Endothelial cell of umbilical vein (primary cell): ENCODE measurements at regions not wholly inside any gene's neighbourhood (a gene's known extent, or its start where the extent isn't known, plus 50 kb on each side); places are given as distances from the start of the nearest gene placed in this dataset.

Experiments used
- BruUV-seq: library from RNA; stranded (reverse); fragments of 400-500 nt; replicated peaks from 2 replicates; lab custom pipeline; 2021; lab: Mats Ljungman, UMichigan
- CTCF ChIA-PET: fragments of 300-600, 350-600 bp; sonication (Branson Sonifier 250); formaldehyde crosslinking; loops from one replicate; lab custom pipeline; 2021; ENCODE audit warnings: antibody characterized with exemption, inconsistent platforms; lab: Charles Lee
- POLR2A ChIA-PET: fragments of 300-600, 350-600 bp; sonication (Branson Sonifier 250); formaldehyde crosslinking; loops from one replicate; lab custom pipeline; 2021; ENCODE audit warnings: antibody characterized with exemption, inconsistent platforms; lab: Charles Lee
- DNase-seq: peaks from one replicate; pipeline ENCODE4 v3.0.0-alpha.2; 2011; ENCODE audit warnings: low read depth, low spot score
- FAIRE-seq: peaks from 2 replicates; lab custom pipeline; 2011; peaks lifted over from hg19 to GRCh38; lab: Jason Lieb, UNC
- H2AFZ ChIP-seq: 2 replicates; pipeline ENCODE4 v1.6.0; 2012; ENCODE audit warnings: low read depth, low read length, control low read depth, inconsistent platforms
- H3K27ac ChIP-seq: 2 replicates; pipeline ENCODE4 v1.5.1; 2011; ENCODE audit warnings: low read depth, mild to moderate bottlenecking, control low read depth, low read length, moderate library complexity; ENCODE audit not compliant: insufficient read depth
- H3K27me3 ChIP-seq, 2 experiments: 2 replicates each; pipeline versions ENCODE4 v1.6.0 to v1.6.1; 2011; ENCODE audit warnings: low read length in 2 of 2, mixed read lengths in 1 of 2; ENCODE audit not compliant: control insufficient read depth in 2 of 2, insufficient read depth in 2 of 2
- H3K36me3 ChIP-seq, 2 experiments: 2 replicates in 1 of 2; 3 replicates in 1 of 2; pipeline ENCODE4 v1.5.1; 2011; ENCODE audit warnings: low read length in 2 of 2, mild to moderate bottlenecking in 1 of 2, moderate library complexity in 1 of 2; ENCODE audit not compliant: control insufficient read depth in 2 of 2, insufficient read depth in 2 of 2; ENCODE audit errors: extremely low read depth in 1 of 2
- H3K4me1 ChIP-seq: 3 replicates; pipeline ENCODE4 v1.5.1; 2011; ENCODE audit warnings: mild to moderate bottlenecking, low read length; ENCODE audit not compliant: control insufficient read depth, insufficient read depth; ENCODE audit errors: extremely low read depth
- H3K4me2 ChIP-seq: 2 replicates; pipeline ENCODE4 v1.6.1; 2011; ENCODE audit warnings: low read length, control low read depth, mixed read lengths; ENCODE audit not compliant: insufficient read depth
- H3K4me3 ChIP-seq, 3 experiments: fragments of 200-600 bp in 1 of 3; sonication (generic), shearing (Covaris generic) in 1 of 3; replicated peaks in 1 of 3; 2 replicates each; pipeline ENCODE4 v1.5.1; 2011 to 2016; ENCODE audit warnings: control low read depth in 3 of 3, low read length in 3 of 3, mild to moderate bottlenecking in 2 of 3, inconsistent platforms in 1 of 3, low read depth in 1 of 3, moderate library complexity in 1 of 3; ENCODE audit not compliant: insufficient read depth in 1 of 3
- H3K79me2 ChIP-seq: 2 replicates; pipeline ENCODE4 v1.6.0; 2012; ENCODE audit warnings: low read length, inconsistent platforms; ENCODE audit not compliant: control insufficient read depth, insufficient read depth
- H3K9ac ChIP-seq: replicated peaks from 2 replicates; pipeline ENCODE3; 2011; ENCODE audit warnings: low read length, control low read depth; ENCODE audit not compliant: insufficient read depth; ENCODE audit errors: extremely low read depth
- H3K9me1 ChIP-seq: replicated peaks from 3 replicates; pipeline ENCODE4 v1.6.0; 2011; ENCODE audit warnings: mild to moderate bottlenecking, low read length; ENCODE audit not compliant: control insufficient read depth, insufficient read depth; ENCODE audit errors: extremely low read depth
- H3K9me3 ChIP-seq: replicated peaks from 2 replicates; pipeline ENCODE4 v1.5.1; 2012; ENCODE audit warnings: low read length, inconsistent platforms; ENCODE audit not compliant: control insufficient read depth, insufficient read depth
- H4K20me1 ChIP-seq: replicated peaks from 2 replicates; pipeline ENCODE3; 2011; ENCODE audit warnings: mild to moderate bottlenecking, low read length; ENCODE audit not compliant: control insufficient read depth, insufficient read depth; ENCODE audit errors: extremely low read depth
- CTCF ChIP-seq, 2 donors: IDR thresholded peaks; 1 replicate in 1 of 2; 2 replicates in 1 of 2; pipeline ENCODE4 v1.5.1; 2011; ENCODE audit warnings: low read length in 2 of 2, mild to moderate bottlenecking in 2 of 2, moderate library complexity in 2 of 2, control low read depth in 1 of 2, inconsistent platforms in 1 of 2, low read depth in 1 of 2; ENCODE audit not compliant: insufficient read depth in 1 of 2; ENCODE audit errors: extremely low read depth in 1 of 2
- EZH2 ChIP-seq: IDR thresholded peaks from 2 replicates; pipeline ENCODE4 v1.6.1; 2012; ENCODE audit warnings: borderline replicate concordance, low read depth, mild to moderate bottlenecking, moderate library complexity, low read length, inconsistent platforms; ENCODE audit not compliant: severe bottlenecking
- GATA2 ChIP-seq: IDR thresholded peaks from 2 replicates; pipeline ENCODE4 v1.7.0; 2011; ENCODE audit warnings: low read depth, mild to moderate bottlenecking, moderate library complexity, mixed read lengths, low read length; ENCODE audit not compliant: insufficient read length, insufficient read depth
- JUN ChIP-seq: IDR thresholded peaks from 2 replicates; pipeline ENCODE4 v1.6.1; 2011; ENCODE audit warnings: borderline replicate concordance, low read depth; ENCODE audit not compliant: insufficient read length, insufficient read depth
- MAX ChIP-seq: IDR thresholded peaks from 2 replicates; pipeline ENCODE4 v1.6.1; 2011; ENCODE audit not compliant: insufficient read depth, insufficient read length
- MYC ChIP-seq: IDR thresholded peaks from one replicate; pipeline ENCODE4 v1.6.1; 2011; ENCODE audit warnings: mild to moderate bottlenecking, low read depth, low read length
- POLR2A ChIP-seq: IDR thresholded peaks from 2 replicates; pipeline ENCODE4 v1.6.1; 2012; ENCODE audit warnings: low read depth, mild to moderate bottlenecking, control low read depth, low read length
- dilution Hi-C: fragments of 300-500 bp; cut with MboI; formaldehyde crosslinking; loops from one replicate; pipeline ENCODE4 v1.15.0; 2019; ENCODE audit warnings: low sequenced_read_pairs; ENCODE audit not compliant: extremely low pct_ligation_motif_present
- intact Hi-C: fragments of 100-400 bp; cut with micrococcal nuclease; formaldehyde crosslinking; loops from one replicate; pipeline ENCODE4 v1.10.0; 2022

- Histone ChIP-seq H3K4me3 (no peak overlapping the region), H3K9ac (no peak overlapping the region), H3K27me3 (no peaks in the 10 kb centered on the region), H3K9me1 (no peaks in the 10 kb centered on the region), H2AFZ (no peak overlapping the region), H3K4me1 (no peaks in the 10 kb centered on the region), H3K79me2 (no peaks in the 10 kb centered on the region), H3K27ac (no peak overlapping the region), H3K36me3 (no peaks in the 10 kb centered on the region), H3K9me3 (no peaks in the 10 kb centered on the region), H4K20me1 (no peaks in the 10 kb centered on the region), H3K4me2 (no peak overlapping the region)
- FAIRE-seq (no peak), DNase-seq (no peak)
- TF ChIP-seq POLR2A (no peak), MYC (no peak), GATA2 (no peak), JUN (no peak), MAX (no peak), CTCF (IDR thresholded peaks at IDR 0.05; ENCODE audit: extremely low read depth in 1 of 2, insufficient read depth in 1 of 2, low read depth in 1 of 2, low read length in 2 of 2) (no peak), EZH2 (no peak)
- CTCF ChIA-PET: interaction anchor here (1.6 kb wide), 1 partner anchor 10 kb away, joined by 5 read pairs; no protein-coding TSS in a partner anchor
- POLR2A ChIA-PET: no interaction called here
- dilution Hi-C loops: no loop called here
- intact Hi-C loops: no loop called here
- no TSS peak for BruUV-seq
Observed at GRCh38 chr11:130796828-130797227, 119.5 kb downstream of the SNX19 start.
